DND-41 (cell line): ENCODE measurements at regions not wholly inside any gene's neighbourhood (a gene's known extent, or its start where the extent isn't known, plus 50 kb on each side); places are given as distances from the start of the nearest gene placed in this dataset.

Source experiments
- ATAC-seq: fragments of 200-7000 bp; cut with Tn5 transposase; 3 replicates; pipeline ENCODE4 v1.9.1; 2021; ENCODE audit warnings: low read depth; ENCODE audit not compliant: insufficient read depth
- DNase-seq: peaks from one replicate; pipeline ENCODE4 v3.0.0-alpha.2; 2020
- H2AFZ ChIP-seq: 2 replicates; pipeline ENCODE4 v1.6.0; 2012; ENCODE audit warnings: low read depth, low read length
- H3K27ac ChIP-seq: 2 replicates; pipeline ENCODE4 v1.5.1; 2012; ENCODE audit warnings: low read length, inconsistent platforms
- H3K27me3 ChIP-seq: fragments of 200-600 bp; sonication (generic); 2 replicates; pipeline ENCODE4 v1.6.0; 2012; ENCODE audit warnings: low read length, mild to moderate bottlenecking, inconsistent platforms; ENCODE audit not compliant: insufficient read depth, poor library complexity
- H3K36me3 ChIP-seq: 2 replicates; pipeline ENCODE4 v1.5.1; 2012; ENCODE audit warnings: low read length, inconsistent platforms; ENCODE audit not compliant: insufficient read depth
- H3K4me1 ChIP-seq: 2 replicates; pipeline ENCODE4 v1.5.1; 2012; ENCODE audit warnings: mild to moderate bottlenecking, low read length; ENCODE audit not compliant: insufficient read depth
- H3K4me2 ChIP-seq: 2 replicates; pipeline ENCODE4 v1.6.0; 2012; ENCODE audit warnings: mild to moderate bottlenecking, moderate library complexity, low read length, inconsistent platforms; ENCODE audit not compliant: insufficient read depth
- H3K4me3 ChIP-seq, 2 experiments: fragments of 200-600 bp in 1 of 2; shearing (Covaris generic) in 1 of 2; 2 replicates each; pipeline ENCODE4 v1.5.1; 2012 to 2016; ENCODE audit warnings: inconsistent platforms in 2 of 2, low read length in 2 of 2, mild to moderate bottlenecking in 2 of 2, low read depth in 1 of 2, moderate library complexity in 1 of 2
- H3K79me2 ChIP-seq: 2 replicates; pipeline ENCODE4 v1.6.0; 2012; ENCODE audit warnings: low read length, inconsistent platforms; ENCODE audit not compliant: insufficient read depth
- H3K9ac ChIP-seq: 2 replicates; pipeline ENCODE4 v1.6.0; 2012; ENCODE audit warnings: low read depth, mild to moderate bottlenecking, inconsistent platforms, low read length, moderate library complexity
- H3K9me3 ChIP-seq: 2 replicates; pipeline ENCODE4 v1.5.1; 2012; ENCODE audit warnings: low read length, moderate library complexity, mild to moderate bottlenecking, inconsistent platforms; ENCODE audit not compliant: insufficient read depth, severe bottlenecking
- H4K20me1 ChIP-seq: 2 replicates; pipeline ENCODE4 v1.6.0; 2012; ENCODE audit warnings: low read length; ENCODE audit not compliant: insufficient read depth
- CTCF ChIP-seq: IDR thresholded peaks from 2 replicates; pipeline ENCODE4 v1.5.1; 2012; ENCODE audit warnings: borderline replicate concordance, low read length, moderate library complexity, mild to moderate bottlenecking; ENCODE audit not compliant: poor library complexity, severe bottlenecking; ENCODE audit errors: extremely low read depth
- EZH2 ChIP-seq: IDR thresholded peaks from 3 replicates; pipeline ENCODE4 v1.6.1; 2012; ENCODE audit warnings: borderline replicate concordance, low read depth, mild to moderate bottlenecking, moderate library complexity, low read length, inconsistent platforms; ENCODE audit not compliant: severe bottlenecking

GRCh38 chr3:164235289-164236028, 842.8 kb downstream of the SI start:
- Histone ChIP-seq H3K36me3 (no peaks in the 10 kb centered on the region), H4K20me1 (no peaks in the 10 kb centered on the region), H3K4me3 (no peak overlapping the region), H3K9me3 (no peaks in the 10 kb centered on the region), H3K4me2 (no peak overlapping the region), H3K79me2 (no peaks in the 10 kb centered on the region), H3K27me3 (no peaks in the 10 kb centered on the region), H3K9ac (no peak overlapping the region), H3K27ac (no peak overlapping the region), H3K4me1 (no peaks in the 10 kb centered on the region), H2AFZ (no peak overlapping the region)
- DNase-seq (no peak), ATAC-seq (no peak)
- TF ChIP-seq EZH2 (no peak), CTCF (no peak)

GRCh38 chr3:164233951-164234350, 844.3 kb downstream of the SI start:
- Histone ChIP-seq H4K20me1 (no peaks in the 10 kb centered on the region), H2AFZ (no peak overlapping the region), H3K4me1 (no peaks in the 10 kb centered on the region), H3K36me3 (no peaks in the 10 kb centered on the region), H3K4me2 (no peak overlapping the region), H3K27me3 (no peaks in the 10 kb centered on the region), H3K27ac (no peak overlapping the region), H3K9ac (no peak overlapping the region), H3K9me3 (no peaks in the 10 kb centered on the region), H3K4me3 (no peak overlapping the region), H3K79me2 (no peaks in the 10 kb centered on the region)
- ATAC-seq (no peak), DNase-seq (no peak)
- no peak for TF ChIP-seq CTCF
- TF ChIP-seq EZH2: no peak

- Histone ChIP-seq H3K4me1 (no peaks in the 10 kb centered on the region), H3K79me2 (no peaks in the 10 kb centered on the region), H3K36me3 (no peaks in the 10 kb centered on the region), H2AFZ (no peak overlapping the region), H3K9me3 (no peaks in the 10 kb centered on the region), H3K4me2 (no peak overlapping the region), H3K27ac (no peak overlapping the region), H3K9ac (no peak overlapping the region), H3K4me3 (no peak overlapping the region), H4K20me1 (no peaks in the 10 kb centered on the region), H3K27me3 (no peaks in the 10 kb centered on the region)
- no peak for TF ChIP-seq CTCF
- no peak for DNase-seq
- ATAC-seq: no peak
Observed at GRCh38 chr3:164231718-164232117, 846.6 kb downstream of the SI start.
